Stomach (tissue), 4 donors: ENCODE measurements at regions not wholly inside any gene's neighbourhood (a gene's known extent, or its start where the extent isn't known, plus 50 kb on each side); places are given as distances from the start of the nearest gene placed in this dataset.

Source experiments
- EP300 ChIP-seq: sonication (generic); formaldehyde crosslinking; IDR thresholded peaks from one replicate; pipeline ENCODE4 v1.6.1; 2017; ENCODE audit warnings: antibody characterized with exemption
- POLR2A ChIP-seq, 4 donors: fragments of 450-650 bp; IDR thresholded peaks; one replicate each; pipeline ENCODE4 v1.6.1; 2016; ENCODE audit warnings: antibody characterized with exemption in 4 of 4, control low read depth in 2 of 4, mild to moderate bottlenecking in 1 of 4, moderate library complexity in 1 of 4
- POLR2AphosphoS5 ChIP-seq, 3 donors: sonication (generic); formaldehyde crosslinking; IDR thresholded peaks; one replicate each; pipeline ENCODE4 v1.6.1; 2016; ENCODE audit warnings: antibody characterized with exemption in 3 of 3
- TF ChIP-seq, protein P1 (sequence below), 7 experiments: fragments of 450-650 bp in 4 of 7; fragments of 200-600 bp in 3 of 7; sonication (generic) in 3 of 7; IDR thresholded peaks; one replicate each; pipeline ENCODE4 v1.5.1; 2016 to 2019; ENCODE audit warnings: antibody characterized with exemption in 7 of 7, control low read depth in 2 of 7, mild to moderate bottlenecking in 1 of 7

DNA sequence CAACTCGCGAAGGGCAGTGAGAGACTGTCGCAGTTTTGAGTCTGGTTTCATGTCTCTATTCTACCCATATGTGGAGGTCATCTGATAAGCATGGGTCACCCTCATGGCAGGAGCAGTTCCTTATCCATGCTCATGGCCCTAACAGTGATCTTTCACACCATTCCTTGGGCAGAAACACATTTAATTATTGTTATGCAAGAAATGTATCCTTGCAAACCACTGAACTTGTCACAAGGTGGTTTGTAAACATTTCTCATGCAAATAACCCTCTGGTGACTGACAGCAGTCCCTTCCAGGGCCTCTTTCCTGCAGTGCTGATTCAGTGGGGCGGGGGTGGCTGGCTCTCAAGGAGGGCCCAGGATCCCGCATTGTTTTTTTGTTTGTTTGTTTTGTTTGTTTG lies 421.4 kb upstream of the RUNX1 start:
- no peak for TF ChIP-seq EP300
- TF ChIP-seq, protein P1, sequence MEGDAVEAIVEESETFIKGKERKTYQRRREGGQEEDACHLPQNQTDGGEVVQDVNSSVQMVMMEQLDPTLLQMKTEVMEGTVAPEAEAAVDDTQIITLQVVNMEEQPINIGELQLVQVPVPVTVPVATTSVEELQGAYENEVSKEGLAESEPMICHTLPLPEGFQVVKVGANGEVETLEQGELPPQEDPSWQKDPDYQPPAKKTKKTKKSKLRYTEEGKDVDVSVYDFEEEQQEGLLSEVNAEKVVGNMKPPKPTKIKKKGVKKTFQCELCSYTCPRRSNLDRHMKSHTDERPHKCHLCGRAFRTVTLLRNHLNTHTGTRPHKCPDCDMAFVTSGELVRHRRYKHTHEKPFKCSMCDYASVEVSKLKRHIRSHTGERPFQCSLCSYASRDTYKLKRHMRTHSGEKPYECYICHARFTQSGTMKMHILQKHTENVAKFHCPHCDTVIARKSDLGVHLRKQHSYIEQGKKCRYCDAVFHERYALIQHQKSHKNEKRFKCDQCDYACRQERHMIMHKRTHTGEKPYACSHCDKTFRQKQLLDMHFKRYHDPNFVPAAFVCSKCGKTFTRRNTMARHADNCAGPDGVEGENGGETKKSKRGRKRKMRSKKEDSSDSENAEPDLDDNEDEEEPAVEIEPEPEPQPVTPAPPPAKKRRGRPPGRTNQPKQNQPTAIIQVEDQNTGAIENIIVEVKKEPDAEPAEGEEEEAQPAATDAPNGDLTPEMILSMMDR (IDR thresholded peaks at IDR 0.05): no peak
- no peak for TF ChIP-seq POLR2AphosphoS5 (IDR thresholded peaks at IDR 0.05)
- TF ChIP-seq POLR2A (IDR thresholded peaks at IDR 0.05): no peak
